Tibial nerve (tissue), 4 donors: ENCODE measurements at regions not wholly inside any gene's neighbourhood (a gene's known extent, or its start where the extent isn't known, plus 50 kb on each side); places are given as distances from the start of the nearest gene placed in this dataset.
"Not testable (repeated sequence)": the region's sequence is repeated elsewhere in the genome, so short reads cannot be mapped to it uniquely, and the experiment has no call there.

ENCODE experiments used
- DNase-seq, 2 donors: peaks; one replicate each; pipeline ENCODE4 v3.0.0-alpha.2; 2019; ENCODE audit warnings: low spot score in 2 of 2
- H3K27ac ChIP-seq, 4 donors: fragments of 200-600 bp; sonication (generic) in 3 of 4; one replicate each; pipeline ENCODE4 v1.5.1; 2017 to 2019; ENCODE audit warnings: mild to moderate bottlenecking in 1 of 4
- H3K27me3 ChIP-seq, 2 donors: fragments of 200-600 bp; sonication (generic) in 1 of 2; one replicate each; pipeline versions ENCODE4 v1.5.1 to v1.6.0; 2017 to 2019
- H3K36me3 ChIP-seq, 3 donors: fragments of 200-600 bp; sonication (generic); one replicate each; pipeline ENCODE4 v1.5.1; 2018 to 2019
- H3K4me1 ChIP-seq, 4 donors: fragments of 200-600 bp; sonication (generic) in 3 of 4; one replicate each; pipeline ENCODE4 v1.5.1; 2017 to 2019
- H3K4me3 ChIP-seq, 4 donors: fragments of 200-600 bp; sonication (generic) in 3 of 4; one replicate each; pipeline ENCODE4 v1.5.1; 2017 to 2019; ENCODE audit warnings: mild to moderate bottlenecking in 1 of 4, moderate library complexity in 1 of 4
- H3K9me3 ChIP-seq, 4 donors: fragments of 200-600 bp; sonication (generic) in 3 of 4; one replicate each; pipeline ENCODE4 v1.5.1; 2017 to 2019
- EP300 ChIP-seq, 2 donors: sonication (generic); formaldehyde crosslinking; IDR thresholded peaks; one replicate each; pipeline ENCODE4 v1.6.1; 2017; ENCODE audit warnings: antibody characterized with exemption in 2 of 2, mild to moderate bottlenecking in 1 of 2
- POLR2A ChIP-seq, 2 donors: fragments of 450-650 bp; IDR thresholded peaks; one replicate each; pipeline ENCODE4 v1.6.1; 2017; ENCODE audit warnings: antibody characterized with exemption in 2 of 2, mild to moderate bottlenecking in 2 of 2, moderate library complexity in 2 of 2
- WGBS, 2 donors: methylation state at CpG; one replicate each; pipeline ENCODE4 v1.1.5; 2018; 5-methylcytosine and 5-hydroxymethylcytosine counted together
- TF ChIP-seq, protein P1 (sequence below), 5 experiments: fragments of 200-600 bp in 3 of 5; fragments of 450-650 bp in 2 of 5; sonication (generic) in 3 of 5; IDR thresholded peaks; one replicate each; pipeline ENCODE4 v1.5.1; 2016 to 2019; ENCODE audit warnings: antibody characterized with exemption in 5 of 5, mild to moderate bottlenecking in 3 of 5, moderate library complexity in 2 of 5

DNA sequence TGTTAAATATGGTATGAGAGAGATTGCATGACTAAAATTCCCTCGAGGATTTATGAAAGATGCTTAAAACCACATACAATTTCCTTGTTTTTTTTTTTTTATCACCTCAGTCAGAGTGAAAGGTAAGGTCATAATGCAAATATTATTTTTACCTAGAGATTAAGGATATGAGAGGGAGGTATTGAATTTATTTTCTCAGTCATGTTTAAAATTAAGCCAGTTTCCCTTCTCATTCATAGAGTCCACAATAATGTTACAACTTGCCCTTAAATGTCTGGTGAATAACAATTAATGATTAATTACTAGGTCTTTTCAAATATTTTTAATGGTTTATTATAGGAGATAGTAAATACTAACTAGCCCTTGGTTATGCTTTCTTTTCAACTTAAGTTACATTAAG lies 144.9 kb upstream of the HAPLN1 start:
- WGBS, 2 donors, result 84 to 93% methylated on average over 1 of the region's 1 CpG
- no peaks in the 10 kb centered on the region for H3K4me1 ChIP-seq
- H3K36me3 ChIP-seq, result no peaks in the 10 kb centered on the region
- no peak overlapping the region for H3K4me3 ChIP-seq
- H3K9me3 ChIP-seq, result no peaks in the 10 kb centered on the region
- no peak for DNase-seq
- H3K27me3 ChIP-seq, result no peaks in the 10 kb centered on the region
- TF ChIP-seq, protein P1, sequence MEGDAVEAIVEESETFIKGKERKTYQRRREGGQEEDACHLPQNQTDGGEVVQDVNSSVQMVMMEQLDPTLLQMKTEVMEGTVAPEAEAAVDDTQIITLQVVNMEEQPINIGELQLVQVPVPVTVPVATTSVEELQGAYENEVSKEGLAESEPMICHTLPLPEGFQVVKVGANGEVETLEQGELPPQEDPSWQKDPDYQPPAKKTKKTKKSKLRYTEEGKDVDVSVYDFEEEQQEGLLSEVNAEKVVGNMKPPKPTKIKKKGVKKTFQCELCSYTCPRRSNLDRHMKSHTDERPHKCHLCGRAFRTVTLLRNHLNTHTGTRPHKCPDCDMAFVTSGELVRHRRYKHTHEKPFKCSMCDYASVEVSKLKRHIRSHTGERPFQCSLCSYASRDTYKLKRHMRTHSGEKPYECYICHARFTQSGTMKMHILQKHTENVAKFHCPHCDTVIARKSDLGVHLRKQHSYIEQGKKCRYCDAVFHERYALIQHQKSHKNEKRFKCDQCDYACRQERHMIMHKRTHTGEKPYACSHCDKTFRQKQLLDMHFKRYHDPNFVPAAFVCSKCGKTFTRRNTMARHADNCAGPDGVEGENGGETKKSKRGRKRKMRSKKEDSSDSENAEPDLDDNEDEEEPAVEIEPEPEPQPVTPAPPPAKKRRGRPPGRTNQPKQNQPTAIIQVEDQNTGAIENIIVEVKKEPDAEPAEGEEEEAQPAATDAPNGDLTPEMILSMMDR (IDR thresholded peaks at IDR 0.05), result no peak
- no peak for TF ChIP-seq EP300 (IDR thresholded peaks at IDR 0.05)
- no peak for TF ChIP-seq POLR2A (IDR thresholded peaks at IDR 0.05)
- no peak overlapping the region for H3K27ac ChIP-seq

DNA sequence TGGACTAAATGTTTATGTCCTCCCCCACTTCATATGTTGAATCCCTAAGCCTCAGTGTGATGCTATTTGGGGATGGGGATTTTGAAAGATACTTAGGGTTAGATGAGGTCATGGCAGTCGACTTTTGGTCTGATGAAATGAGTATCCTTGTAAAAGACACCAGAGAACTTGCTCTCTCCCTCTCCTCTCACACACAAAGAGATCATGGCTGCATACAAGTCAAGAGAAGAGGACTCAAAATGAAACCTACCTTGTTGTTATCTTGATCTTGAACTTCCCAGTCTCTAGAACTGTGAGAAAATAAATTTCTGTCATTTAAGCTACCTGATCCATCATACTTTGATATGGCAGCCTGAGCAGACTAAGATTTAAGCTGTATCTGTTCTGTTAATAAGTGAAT lies 144.0 kb upstream of the HAPLN1 start:
- WGBS, 2 donors, result 19 to 35% methylated on average over 1 of the region's 1 CpG
- Histone ChIP-seq H3K4me3 (no peak overlapping the region), H3K27ac (no peak overlapping the region), H3K4me1 (no peaks in the 10 kb centered on the region), H3K36me3 (no peaks in the 10 kb centered on the region), H3K27me3 (no peaks in the 10 kb centered on the region), H3K9me3 (no peaks in the 10 kb centered on the region)
- TF ChIP-seq, protein P1 (IDR thresholded peaks at IDR 0.05), result no peak
- TF ChIP-seq EP300 (IDR thresholded peaks at IDR 0.05) (no peak), POLR2A (IDR thresholded peaks at IDR 0.05) (no peak)
- no peak for DNase-seq

GRCh38 chr5:83857341-83857740 lies 136.7 kb upstream of the HAPLN1 start:
- H3K4me3 ChIP-seq, result no peak overlapping the region
- no peak for DNase-seq
- H3K27me3 ChIP-seq, result no peaks in the 10 kb centered on the region
- no peaks in the 10 kb centered on the region for H3K36me3 ChIP-seq
- H3K4me1 ChIP-seq, result peaks cover 0 to 13% (median 0%) of the 10 kb centered on the region in 4 donors
- no peak for TF ChIP-seq POLR2A (IDR thresholded peaks at IDR 0.05)
- TF ChIP-seq, protein P1 (IDR thresholded peaks at IDR 0.05), result no peak
- no peak for TF ChIP-seq EP300 (IDR thresholded peaks at IDR 0.05)
- WGBS, 2 donors, result 93 to 96% methylated on average over 1 of the region's 1 CpG
- H3K9me3 ChIP-seq, result no peaks in the 10 kb centered on the region
- no peak overlapping the region for H3K27ac ChIP-seq

DNA sequence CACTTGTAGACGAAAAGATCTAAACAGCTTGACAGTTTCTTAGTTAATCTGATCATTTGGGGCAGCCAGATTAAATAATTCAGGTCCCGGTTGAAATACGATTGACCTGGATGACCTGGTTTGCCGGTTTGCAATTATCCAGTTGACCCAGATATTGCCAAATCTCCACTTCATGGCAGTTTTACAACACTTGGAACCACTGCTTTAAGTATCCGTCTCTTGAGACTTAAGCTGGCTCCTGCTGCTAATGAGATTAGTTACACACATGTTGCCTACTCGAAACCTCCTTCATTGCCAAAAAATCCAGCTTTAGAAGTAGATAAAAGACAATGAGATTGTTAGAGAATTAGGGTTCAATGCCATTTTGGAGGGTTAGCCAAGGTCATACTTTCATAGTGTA lies 136.2 kb upstream of the HAPLN1 start:
- Histone ChIP-seq H3K27ac (no peak overlapping the region), H3K36me3 (no peaks in the 10 kb centered on the region), H3K4me3 (no peak overlapping the region), H3K9me3 (no peaks in the 10 kb centered on the region), H3K4me1 (peaks cover 0 to 13% (median 0%) of the 10 kb centered on the region in 4 donors), H3K27me3 (no peaks in the 10 kb centered on the region)
- no peak for DNase-seq
- TF ChIP-seq POLR2A (IDR thresholded peaks at IDR 0.05) (no peak), EP300 (IDR thresholded peaks at IDR 0.05) (no peak)
- TF ChIP-seq, protein P1 (IDR thresholded peaks at IDR 0.05), result no peak
- 54 to 56% methylated on average over 6 of the region's 6 CpGs for WGBS, 2 donors

DNA sequence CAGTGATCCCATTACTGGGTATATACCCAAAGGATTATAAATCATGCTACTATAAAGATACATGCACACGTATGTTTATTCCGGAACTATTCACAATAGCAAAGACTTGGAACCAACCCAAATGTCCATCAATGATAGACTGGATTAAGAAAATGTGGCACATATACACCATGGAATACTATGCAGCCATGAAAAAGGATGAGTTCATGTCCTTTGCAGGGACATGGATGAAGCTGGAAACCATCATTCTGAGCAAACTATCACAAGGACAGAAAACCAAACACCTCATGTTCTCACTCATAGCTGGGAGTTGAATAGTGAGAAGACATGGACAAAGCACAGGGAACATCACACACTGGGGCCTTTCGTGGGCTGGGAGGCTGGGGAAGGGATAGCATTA lies 129.8 kb upstream of the HAPLN1 start:
- not testable (repeated sequence) for H3K4me1 ChIP-seq, H3K27me3 ChIP-seq, H3K27ac ChIP-seq, H3K9me3 ChIP-seq, DNase-seq, H3K4me3 ChIP-seq, H3K36me3 ChIP-seq
- WGBS, 2 donors, result 94 to 96% methylated on average over 3 of the region's 3 CpGs

DNA sequence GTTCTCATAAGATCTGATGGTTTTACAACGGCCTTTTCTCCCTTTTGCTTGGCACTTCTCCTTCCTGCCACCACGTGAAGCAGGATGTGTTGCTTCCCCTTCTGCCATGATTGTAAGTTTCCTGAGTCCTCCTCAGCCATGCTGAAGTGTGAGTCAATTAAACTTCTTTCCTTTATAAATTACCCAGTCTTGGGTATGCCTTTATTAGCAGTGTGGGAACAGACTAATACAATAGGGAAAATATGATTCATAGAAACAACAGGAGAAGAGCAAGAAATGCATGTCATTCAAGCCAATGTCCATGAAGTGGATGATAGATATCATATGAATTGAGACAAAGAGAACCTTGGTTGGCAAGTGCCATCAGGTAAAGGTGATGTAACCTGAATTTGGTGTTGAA lies 128.3 kb upstream of the HAPLN1 start:
- 56 to 67% methylated on average over 2 of the region's 2 CpGs for WGBS, 2 donors
- DNase-seq, result no peak
- H3K4me1 ChIP-seq, result peaks cover 0 to 8% (median 0%) of the 10 kb centered on the region in 4 donors
- no peak overlapping the region for H3K4me3 ChIP-seq
- H3K27me3 ChIP-seq, result no peaks in the 10 kb centered on the region
- no peaks in the 10 kb centered on the region for H3K36me3 ChIP-seq
- no peaks in the 10 kb centered on the region for H3K9me3 ChIP-seq
- TF ChIP-seq EP300 (IDR thresholded peaks at IDR 0.05) (no peak), POLR2A (IDR thresholded peaks at IDR 0.05) (no peak)
- TF ChIP-seq, protein P1 (IDR thresholded peaks at IDR 0.05), result no peak
- H3K27ac ChIP-seq, result no peak overlapping the region
